ENCODE measurements at regions not wholly inside any gene's neighbourhood (a gene's known extent, or its start where the extent isn't known, plus 50 kb on each side); places are given as distances from the start of the nearest gene placed in this dataset.

GRCh38 chr9:120016231-120016630, 563.7 kb downstream of the CDK5RAP2 start:
- CTCF ChIA-PET, result no interaction called here
- peaks cover 6% of the 10 kb centered on the region; the same call in 1 of the 2 replicates for H3K9me3 Mint-ChIP-seq
- no peak for ATAC-seq
- no peak overlapping the region for H3K4me3 Mint-ChIP-seq
- H3K27me3 Mint-ChIP-seq (ENCODE audit: low read depth), result no peaks in the 10 kb centered on the region; the same call in 1 of the 2 replicates
- no peaks in the 10 kb centered on the region for H3K4me1 Mint-ChIP-seq
- POLR2A ChIA-PET, result no interaction called here
- H3K36me3 Mint-ChIP-seq, result no peaks in the 10 kb centered on the region
- no peak for DNase-seq (ENCODE audit: low spot score)
- TF ChIP-seq NR2C2 (CRISPR knock-in tag; IDR thresholded peaks at IDR 0.05) (no peak), FOXK1 (CRISPR knock-in tag; IDR thresholded peaks at IDR 0.05) (no peak), CREB1 (CRISPR knock-in tag; IDR thresholded peaks at IDR 0.05) (no peak), MLX (CRISPR knock-in tag; IDR thresholded peaks at IDR 0.05) (no peak), FOXP4 (CRISPR knock-in tag; IDR thresholded peaks at IDR 0.05) (no peak), E2F5 (CRISPR knock-in tag; IDR thresholded peaks at IDR 0.05) (no peak)
- no peak overlapping the region for H3K27ac Mint-ChIP-seq

GRCh38 chr9:120014796-120015195, 565.2 kb downstream of the CDK5RAP2 start:
- Mint-ChIP-seq H3K4me1 (no peaks in the 10 kb centered on the region), H3K36me3 (no peaks in the 10 kb centered on the region), H3K9me3 (no peaks in the 10 kb centered on the region), H3K27me3 (ENCODE audit: low read depth) (no peaks in the 10 kb centered on the region; the same call in 1 of the 2 replicates), H3K4me3 (no peak overlapping the region), H3K27ac (no peak overlapping the region)
- CTCF ChIA-PET, result no interaction called here
- no peak for ATAC-seq
- no peak for DNase-seq (ENCODE audit: low spot score)
- POLR2A ChIA-PET, result no interaction called here
- no peak for TF ChIP-seq USF1 (CRISPR knock-in tag; IDR thresholded peaks at IDR 0.05)
- TF ChIP-seq ZNF263 (CRISPR knock-in tag; IDR thresholded peaks at IDR 0.05; ENCODE audit: low read depth), result no peak
- TF ChIP-seq ZNF281 (CRISPR knock-in tag; IDR thresholded peaks at IDR 0.05), result no peak
- no peak for TF ChIP-seq PREB (CRISPR knock-in tag; IDR thresholded peaks at IDR 0.05; ENCODE audit: borderline replicate concordance)
- TF ChIP-seq CREM (CRISPR knock-in tag; IDR thresholded peaks at IDR 0.05), result no peak
- TF ChIP-seq NFATC4 (CRISPR knock-in tag; IDR thresholded peaks at IDR 0.05), result no peak
- no peak for TF ChIP-seq NFE2L1 (CRISPR knock-in tag; IDR thresholded peaks at IDR 0.05)
- no peak for TF ChIP-seq KAT7 (CRISPR knock-in tag; IDR thresholded peaks at IDR 0.05; ENCODE audit: borderline replicate concordance)
- no peak for TF ChIP-seq TEAD4 (CRISPR knock-in tag; IDR thresholded peaks at IDR 0.05)
- no peak for TF ChIP-seq E2F4 (CRISPR knock-in tag; IDR thresholded peaks at IDR 0.05; ENCODE audit: borderline replicate concordance, low read depth)
- TF ChIP-seq ZBTB21 (CRISPR knock-in tag; IDR thresholded peaks at IDR 0.05; ENCODE audit: borderline replicate concordance), result no peak
- TF ChIP-seq PRDM15 (CRISPR knock-in tag; IDR thresholded peaks at IDR 0.05), result no peak
- TF ChIP-seq NR3C1 (CRISPR knock-in tag; conservative IDR thresholded peaks at IDR 0.05; ENCODE audit: low read depth), result no peak
- TF ChIP-seq ZNF317 (CRISPR knock-in tag; IDR thresholded peaks at IDR 0.05; ENCODE audit: borderline replicate concordance, low read depth), result no peak
- TF ChIP-seq ZBTB43 (CRISPR knock-in tag; IDR thresholded peaks at IDR 0.05), result no peak
